Stomach smooth muscle (tissue), 2 donors: ENCODE measurements at regions not wholly inside any gene's neighbourhood (a gene's known extent, or its start where the extent isn't known, plus 50 kb on each side); places are given as distances from the start of the nearest gene placed in this dataset.
A peak's percentile ranks its signal among the peaks of the same experiment; 100 is the strongest.
"Not testable (repeated sequence)": the region's sequence is repeated elsewhere in the genome, so short reads cannot be mapped to it uniquely, and the experiment has no call there.

Source experiments
- H3K27ac ChIP-seq: one replicate; pipeline ENCODE4 v1.7.0; 2013; ENCODE audit warnings: mild to moderate bottlenecking, low read length, inconsistent platforms
- H3K27me3 ChIP-seq, 2 donors: one replicate each; pipeline ENCODE4 v1.7.0; 2013; ENCODE audit warnings: low read length in 2 of 2; ENCODE audit not compliant: insufficient read depth in 2 of 2, control insufficient read depth in 1 of 2
- H3K36me3 ChIP-seq, 2 donors: one replicate each; pipeline ENCODE4 v1.7.0; 2013; ENCODE audit warnings: low read length in 2 of 2; ENCODE audit not compliant: control insufficient read depth in 2 of 2, insufficient read depth in 2 of 2
- H3K4me1 ChIP-seq: one replicate; pipeline ENCODE4 v1.7.0; 2013; ENCODE audit warnings: low read length; ENCODE audit not compliant: control insufficient read depth, insufficient read depth
- H3K4me3 ChIP-seq, 2 donors: one replicate each; pipeline ENCODE4 v1.7.0; 2013; ENCODE audit warnings: low read length in 2 of 2
- H3K9ac ChIP-seq, 2 donors: one replicate each; pipeline ENCODE4 v1.7.0; 2013; ENCODE audit warnings: low read length in 2 of 2, mild to moderate bottlenecking in 1 of 2
- H3K9me3 ChIP-seq, 2 donors: one replicate each; pipeline ENCODE4 v1.7.0; 2013; ENCODE audit warnings: low read length in 2 of 2; ENCODE audit not compliant: control insufficient read depth in 2 of 2
- donor health status: healthy.
- donor health status: Pancreatic carcinoma.

GRCh38 chr2:241961454-241961853 lies 91.9 kb downstream of the RTP5 start:
- H3K9me3 ChIP-seq, result no peaks in the 10 kb centered on the region
- H3K27ac ChIP-seq, result no peak overlapping the region
- no peak overlapping the region for H3K4me3 ChIP-seq
- no peaks in the 10 kb centered on the region for H3K27me3 ChIP-seq
- H3K9ac ChIP-seq, result no peak overlapping the region
- H3K36me3 ChIP-seq, result no peaks in the 10 kb centered on the region
- peaks cover 8% of the 10 kb centered on the region for H3K4me1 ChIP-seq

DNA sequence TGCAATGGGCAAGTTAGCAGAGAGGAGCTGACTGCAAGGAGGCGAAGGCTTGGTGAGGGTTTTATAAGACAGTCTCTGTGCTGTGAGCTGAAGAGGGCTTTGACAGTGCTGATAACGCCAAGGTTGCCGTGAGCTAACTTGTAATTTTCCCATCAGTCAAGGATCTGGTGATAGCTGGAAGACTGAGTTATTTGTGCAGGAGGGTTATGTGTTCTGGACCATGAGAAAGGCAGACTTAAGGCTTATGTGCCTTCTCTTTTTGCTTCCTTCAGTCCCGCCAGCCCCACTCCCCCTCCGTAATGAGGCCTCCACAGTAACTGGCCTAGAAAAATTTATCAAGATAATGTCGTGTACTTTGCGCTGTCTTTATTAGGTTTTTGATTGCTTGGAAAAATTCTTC lies 94.6 kb downstream of the RTP5 start:
- Histone ChIP-seq H3K4me3 (no peak overlapping the region), H3K9me3 (no peaks in the 10 kb centered on the region), H3K9ac (no peak overlapping the region), H3K36me3 (no peaks in the 10 kb centered on the region), H3K27me3 (no peaks in the 10 kb centered on the region), H3K27ac (no peak overlapping the region), H3K4me1 (peaks cover 7% of the 10 kb centered on the region)

DNA sequence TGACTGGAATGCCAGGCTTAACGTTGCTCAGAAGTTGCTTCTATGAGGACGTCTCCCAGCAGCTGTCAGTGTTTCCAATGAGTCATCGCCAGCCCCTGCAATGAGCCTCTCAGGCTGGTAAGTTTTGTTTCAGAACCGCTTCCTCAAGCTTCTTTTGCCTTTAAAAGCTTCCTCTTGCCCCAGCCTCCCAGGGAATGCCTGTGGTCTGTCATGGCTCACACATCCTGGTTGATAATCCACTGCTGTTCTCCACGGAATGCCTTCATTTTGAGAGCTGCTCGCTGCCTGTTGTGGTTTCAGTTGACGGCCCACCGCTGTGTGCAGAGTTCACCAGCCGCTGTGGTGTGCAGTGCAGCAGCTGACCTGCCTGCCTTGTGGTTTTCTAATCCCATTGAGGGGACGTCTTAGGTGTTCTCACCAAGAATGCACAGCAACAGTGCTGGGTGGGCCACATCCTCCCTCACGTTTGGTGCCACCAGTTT lies 96.4 kb downstream of the RTP5 start:
- Histone ChIP-seq H3K4me1 (peaks cover 7% of the 10 kb centered on the region), H3K27me3 (no peaks in the 10 kb centered on the region), H3K27ac (no peak overlapping the region), H3K9me3 (no peaks in the 10 kb centered on the region), H3K9ac (peak overlapping the region; percentile 13 to 51), H3K36me3 (no peaks in the 10 kb centered on the region), H3K4me3 (peak overlapping the region; percentile 69)

DNA sequence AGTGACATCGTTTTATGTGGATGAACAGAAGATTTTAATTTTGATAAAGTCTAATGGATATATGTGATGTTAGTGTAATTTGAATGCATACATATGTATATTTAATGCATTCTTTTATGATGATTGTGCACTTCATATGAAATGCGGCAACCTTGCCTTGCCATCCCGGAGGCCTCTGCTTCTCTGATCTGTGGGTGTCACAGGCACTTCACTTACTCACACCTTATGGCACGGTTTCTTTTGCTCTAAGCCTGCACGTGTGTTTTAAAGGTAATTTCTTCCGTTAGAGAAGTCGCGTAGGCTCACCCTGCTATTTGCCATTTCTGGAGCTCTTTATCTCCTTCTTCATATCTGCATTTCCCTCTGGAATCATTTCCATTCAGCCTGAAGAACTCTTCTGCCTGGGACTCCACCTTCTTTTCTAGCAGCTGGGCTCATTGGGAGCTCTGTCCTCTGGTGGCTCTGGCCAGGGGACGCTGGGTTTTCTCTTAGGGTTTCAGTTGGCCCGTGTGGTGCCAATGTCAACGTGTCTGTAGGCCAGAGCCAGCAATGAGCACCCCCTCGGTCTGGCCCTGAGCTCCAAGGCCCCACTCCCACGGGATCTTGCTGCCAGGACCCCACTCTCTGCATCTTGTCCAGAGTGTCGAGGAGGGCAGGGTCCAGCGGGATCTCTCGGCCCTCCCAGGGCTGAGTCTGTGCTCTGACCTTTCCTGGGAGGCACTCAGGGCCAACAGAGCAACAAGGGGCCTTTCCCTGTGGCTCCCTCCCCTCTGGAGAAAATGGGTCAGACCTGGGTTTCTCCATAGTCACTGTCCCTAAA lies 97.3 kb downstream of the RTP5 start:
- Histone ChIP-seq H3K9ac (no peak overlapping the region), H3K27ac (no peak overlapping the region), H3K36me3 (no peaks in the 10 kb centered on the region)

GRCh38 chr2:241967467-241968144 lies 98.1 kb downstream of the RTP5 start:
- H3K27me3 ChIP-seq, result no peaks in the 10 kb centered on the region
- peaks cover 7% of the 10 kb centered on the region for H3K4me1 ChIP-seq
- no peak overlapping the region for H3K4me3 ChIP-seq
- H3K9me3 ChIP-seq, result no peaks in the 10 kb centered on the region
- H3K9ac ChIP-seq, result no peak overlapping the region
- H3K36me3 ChIP-seq, result no peaks in the 10 kb centered on the region
- H3K27ac ChIP-seq, result no peak overlapping the region

More for the DNA sequence above, 97.3 kb downstream of the RTP5 start:
- Histone ChIP-seq H3K27me3 (no peaks in the 10 kb centered on the region), H3K4me3 (no peak overlapping the region), H3K9me3 (no peaks in the 10 kb centered on the region), H3K4me1 (peaks cover 7% of the 10 kb centered on the region)

DNA sequence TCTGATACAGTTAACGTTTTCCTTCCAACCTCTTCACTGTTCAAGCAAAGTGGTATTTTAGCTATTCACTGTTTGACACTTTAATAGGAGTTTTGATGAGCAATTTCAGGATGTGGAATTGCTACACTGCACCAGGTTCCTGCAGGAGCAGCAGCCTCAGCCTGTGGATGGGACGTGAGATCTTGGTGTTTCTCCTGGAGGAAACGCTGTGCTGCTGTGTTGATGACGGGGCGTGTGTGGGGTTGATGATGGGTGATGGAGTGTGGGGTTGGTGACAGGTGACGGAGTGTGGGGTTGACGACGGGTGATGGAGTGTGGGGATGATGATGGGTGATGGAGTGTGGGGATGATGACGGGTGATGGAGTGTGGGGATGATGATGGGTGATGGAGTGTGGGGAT lies 98.9 kb downstream of the RTP5 start:
- Histone ChIP-seq H3K27me3 (no peaks in the 10 kb centered on the region), H3K9ac (no peak overlapping the region), H3K4me1 (peaks cover 7% of the 10 kb centered on the region)

DNA sequence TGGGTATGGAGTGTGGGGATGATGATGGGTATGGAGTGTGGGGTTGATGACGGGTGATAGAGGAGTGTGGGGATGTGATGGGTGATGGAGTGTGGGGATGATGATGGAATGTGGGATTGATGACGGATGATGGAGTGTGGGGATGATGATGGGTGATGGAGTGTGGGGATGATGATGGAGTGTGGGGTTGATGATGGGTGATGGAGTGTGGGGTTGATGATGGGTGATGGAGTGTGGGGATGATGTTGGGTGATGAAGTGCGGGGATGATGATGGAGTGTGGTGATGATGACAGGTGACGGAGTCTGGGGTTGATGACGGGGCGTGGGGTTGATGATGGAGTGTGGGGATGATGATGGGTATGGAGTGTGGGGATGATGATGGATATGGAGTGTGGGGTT lies 99.7 kb downstream of the RTP5 start:
- not testable (repeated sequence) for H3K9me3 ChIP-seq, H3K9ac ChIP-seq, H3K27ac ChIP-seq

More for the DNA sequence above, 98.9 kb downstream of the RTP5 start:
- H3K27ac ChIP-seq, result no peak overlapping the region
- no peaks in the 10 kb centered on the region for H3K36me3 ChIP-seq
- H3K4me3 ChIP-seq, result no peak overlapping the region
- no peaks in the 10 kb centered on the region for H3K9me3 ChIP-seq

DNA sequence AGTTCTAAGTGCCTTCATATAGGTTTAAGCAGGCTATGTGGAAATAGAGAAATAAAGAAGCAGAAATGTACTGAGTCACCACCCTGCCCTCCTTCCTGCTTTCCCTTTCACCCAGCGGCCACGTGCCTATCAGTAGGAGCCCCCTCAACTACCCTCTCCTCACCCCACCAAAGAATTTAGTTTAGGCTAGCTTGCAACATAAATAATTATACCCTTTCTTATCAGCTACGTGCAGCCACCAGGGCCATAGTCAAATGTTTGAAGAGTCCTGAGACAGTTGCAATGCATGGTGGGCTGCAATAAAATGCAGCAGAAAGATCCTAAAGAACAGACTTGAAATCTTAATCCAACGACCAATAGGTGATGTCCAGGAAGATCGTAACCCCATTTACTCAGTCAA lies 101.2 kb downstream of the RTP5 start:
- no peak overlapping the region for H3K4me3 ChIP-seq
- H3K36me3 ChIP-seq, result no peaks in the 10 kb centered on the region
- H3K27ac ChIP-seq, result no peak overlapping the region
- H3K9me3 ChIP-seq, result no peaks in the 10 kb centered on the region
- H3K9ac ChIP-seq, result no peak overlapping the region
- no peaks in the 10 kb centered on the region for H3K27me3 ChIP-seq
- H3K4me1 ChIP-seq, result peaks cover 7% of the 10 kb centered on the region

More for the DNA sequence above, 99.7 kb downstream of the RTP5 start:
- H3K4me3 ChIP-seq, H3K27me3 ChIP-seq, H3K4me1 ChIP-seq, H3K36me3 ChIP-seq: not testable (repeated sequence)

- H3K4me3 ChIP-seq, result no peak overlapping the region
- no peaks in the 10 kb centered on the region for H3K4me1 ChIP-seq
- H3K9me3 ChIP-seq, result peaks cover 0 to 3% of the 10 kb centered on the region in 2 donors
- no peak overlapping the region for H3K27ac ChIP-seq
- no peaks in the 10 kb centered on the region for H3K27me3 ChIP-seq
- H3K9ac ChIP-seq, result no peak overlapping the region
- no peaks in the 10 kb centered on the region for H3K36me3 ChIP-seq
Measured at GRCh38 chr2:241974096-241974495, 104.6 kb downstream of the RTP5 start.

GRCh38 chr2:241974851-241975592 lies 105.5 kb downstream of the RTP5 start:
- no peak overlapping the region for H3K9ac ChIP-seq
- H3K27me3 ChIP-seq, result no peaks in the 10 kb centered on the region
- no peak overlapping the region for H3K27ac ChIP-seq
- no peak overlapping the region for H3K4me3 ChIP-seq
- no peaks in the 10 kb centered on the region for H3K4me1 ChIP-seq
- peaks cover 0 to 3% of the 10 kb centered on the region in 2 donors for H3K9me3 ChIP-seq
- no peaks in the 10 kb centered on the region for H3K36me3 ChIP-seq
